ENCODE measurements at regions not wholly inside any gene's neighbourhood (a gene's known extent, or its start where the extent isn't known, plus 50 kb on each side); places are given as distances from the start of the nearest gene placed in this dataset.

- TF ChIP-seq CTCF (IDR thresholded peaks at IDR 0.05), result no peak
Measured at GRCh38 chr12:89261982-89262381, 90.3 kb downstream of the DUSP6 start.

- TF ChIP-seq CTCF (IDR thresholded peaks at IDR 0.05), result no peak
Measured at GRCh38 chr12:89260841-89261637, 91.3 kb downstream of the DUSP6 start.

- TF ChIP-seq CTCF (IDR thresholded peaks at IDR 0.05), result no peak
Measured at GRCh38 chr12:89259821-89260220, 92.5 kb downstream of the DUSP6 start.

- no peak for TF ChIP-seq CTCF (IDR thresholded peaks at IDR 0.05)
Measured at GRCh38 chr12:89258240-89258969, 93.9 kb downstream of the DUSP6 start.

- TF ChIP-seq CTCF (IDR thresholded peaks at IDR 0.05), result no peak
Measured at GRCh38 chr12:89257340-89257739, 95.0 kb downstream of the DUSP6 start.

GRCh38 chr12:89256060-89256459 is 96.2 kb downstream of the DUSP6 start:
- no peak for TF ChIP-seq CTCF (IDR thresholded peaks at IDR 0.05)

- TF ChIP-seq CTCF (IDR thresholded peaks at IDR 0.05), result no peak
Measured at GRCh38 chr12:89253488-89253887, 98.8 kb downstream of the DUSP6 start.
